Right lobe of liver (tissue), 6 donors: ENCODE measurements at regions not wholly inside any gene's neighbourhood (a gene's known extent, or its start where the extent isn't known, plus 50 kb on each side); places are given as distances from the start of the nearest gene placed in this dataset.

Source experiments
- ATAC-seq, 4 donors: fragments of 200-7000 bp; cut with Tn5 transposase; one replicate each; pipeline ENCODE4 v1.9.1; 2020; ENCODE audit warnings: mild to moderate bottlenecking in 4 of 4, moderate library complexity in 4 of 4
- DNase-seq, 3 donors: peaks; one replicate each; pipeline ENCODE4 v3.0.0-alpha.2; 2020
- H3K27ac ChIP-seq, 3 donors: fragments of 200-600 bp; one replicate each; pipeline ENCODE4 v1.8.0; 2022
- H3K27me3 ChIP-seq, 2 donors: fragments of 200-600 bp; one replicate each; pipeline ENCODE4 v1.8.0; 2022
- H3K36me3 ChIP-seq, 4 donors: fragments of 200-600 bp; sonication (generic) in 1 of 4; one replicate each; pipeline versions ENCODE4 v1.5.1 to v1.8.0; 2017 to 2022; ENCODE audit warnings: control low read depth in 1 of 4
- H3K4me1 ChIP-seq, 4 donors: fragments of 200-600 bp; sonication (generic) in 1 of 4; one replicate each; pipeline versions ENCODE4 v1.5.1 to v1.8.0; 2017 to 2022; ENCODE audit warnings: control low read depth in 1 of 4
- H3K4me3 ChIP-seq, 3 donors: fragments of 200-600 bp; one replicate each; pipeline ENCODE4 v1.8.0; 2022
- H3K9me3 ChIP-seq, 4 donors: fragments of 200-600 bp; sonication (generic) in 1 of 4; one replicate each; pipeline versions ENCODE4 v1.5.1 to v1.8.0; 2017 to 2022; ENCODE audit warnings: control low read depth in 1 of 4
- CTCF ChIP-seq, 4 donors: fragments of 200-600 bp in 3 of 4; fragments of 450-650 bp in 1 of 4; IDR thresholded peaks; one replicate each; pipeline versions ENCODE4 v1.5.1 to v1.8.0; 2016 to 2022; ENCODE audit warnings: antibody characterized with exemption in 4 of 4, mild to moderate bottlenecking in 2 of 4
- POLR2A ChIP-seq: fragments of 450-650 bp; IDR thresholded peaks from one replicate; pipeline ENCODE4 v1.6.1; 2017; ENCODE audit warnings: antibody characterized with exemption, mild to moderate bottlenecking
- WGBS: methylation state at CpG from one replicate; pipeline ENCODE4 v1.1.6; 2018; ENCODE audit warnings: low coverage, low lambda C conversion rate; ENCODE audit not compliant: insufficient coverage; ENCODE audit errors: missing lambda C conversion rate; 5-methylcytosine and 5-hydroxymethylcytosine counted together
- intact Hi-C, 2 donors: fragments of 100-400 bp; cut with DNase I; formaldehyde crosslinking; loops; one replicate each; pipeline versions ENCODE4 v1.11.2 to v1.14.1; 2022
- donor health status: DM: no; HTN: yes; CAD: no.
- donor health status: DM: no; HTN: no; CAD: no.
- donor health status: DM: no; HTN: no; CAD: no.
- donor health status: DM: no; HTN: yes; CAD: no.
- donor health status: DM: no; HTN: yes; CAD: no.

- Histone ChIP-seq H3K4me1 (no peaks in the 10 kb centered on the region), H3K36me3 (no peaks in the 10 kb centered on the region), H3K27me3 (no peaks in the 10 kb centered on the region), H3K9me3 (no peaks in the 10 kb centered on the region), H3K4me3 (no peak overlapping the region), H3K27ac (no peak overlapping the region)
- TF ChIP-seq CTCF (IDR thresholded peaks at IDR 0.05) (no peak), POLR2A (no peak)
- intact Hi-C loops, result no loop called here
- DNase-seq (no peak), ATAC-seq (no peak)
- 42% methylated on average over 6 of the region's 6 CpGs for WGBS
Measured at GRCh38 chr22:27163162-27164137, 506.1 kb downstream of the MIAT start.

GRCh38 chr22:27164781-27165503 lies 507.6 kb downstream of the MIAT start:
- ATAC-seq, result no peak
- Histone ChIP-seq H3K9me3 (no peaks in the 10 kb centered on the region), H3K4me1 (no peaks in the 10 kb centered on the region), H3K27ac (no peak overlapping the region), H3K4me3 (no peak overlapping the region), H3K27me3 (no peaks in the 10 kb centered on the region), H3K36me3 (no peaks in the 10 kb centered on the region)
- DNase-seq, result no peak
- TF ChIP-seq POLR2A (no peak), CTCF (IDR thresholded peaks at IDR 0.05) (no peak)
- WGBS, result 33% methylated on average over 3 of the region's 5 CpGs
- intact Hi-C loops, result no loop called here

GRCh38 chr22:27168681-27169080 lies 511.3 kb downstream of the MIAT start:
- no peak overlapping the region for H3K4me3 ChIP-seq
- TF ChIP-seq POLR2A, result no peak
- no peak for TF ChIP-seq CTCF (IDR thresholded peaks at IDR 0.05)
- no peaks in the 10 kb centered on the region for H3K9me3 ChIP-seq
- no peak for DNase-seq
- WGBS, result 39% methylated on average over 3 of the region's 3 CpGs
- no peak for ATAC-seq
- intact Hi-C loops, result no loop called here
- H3K27me3 ChIP-seq, result peaks cover 0 to 6% of the 10 kb centered on the region in 2 donors
- H3K36me3 ChIP-seq, result no peaks in the 10 kb centered on the region
- no peaks in the 10 kb centered on the region for H3K4me1 ChIP-seq
- no peak overlapping the region for H3K27ac ChIP-seq

GRCh38 chr22:27170491-27170890 lies 513.1 kb downstream of the MIAT start:
- DNase-seq (no peak), ATAC-seq (peak in 1 of 4 donors; percentile 20)
- H3K4me3 ChIP-seq, result no peak overlapping the region
- no peaks in the 10 kb centered on the region for H3K9me3 ChIP-seq
- TF ChIP-seq POLR2A, result no peak
- no peak for TF ChIP-seq CTCF (IDR thresholded peaks at IDR 0.05)
- 48% methylated on average over 3 of the region's 4 CpGs for WGBS
- H3K27me3 ChIP-seq, result peaks cover 0 to 6% of the 10 kb centered on the region in 2 donors
- H3K4me1 ChIP-seq, result no peaks in the 10 kb centered on the region
- H3K36me3 ChIP-seq, result no peaks in the 10 kb centered on the region
- no peak overlapping the region for H3K27ac ChIP-seq
- intact Hi-C loops, result no loop called here
